Esophagus muscularis mucosa (tissue), 3 donors: ENCODE measurements at regions not wholly inside any gene's neighbourhood (a gene's known extent, or its start where the extent isn't known, plus 50 kb on each side); places are given as distances from the start of the nearest gene placed in this dataset.
A peak's percentile ranks its signal among the peaks of the same experiment; 100 is the strongest.

ENCODE experiments used
- CTCF ChIP-seq, 3 experiments: fragments of 200-600 bp in 2 of 3; fragments of 450-650 bp in 1 of 3; sonication (generic) in 2 of 3; IDR thresholded peaks; one replicate each; pipeline ENCODE4 v1.5.1; 2017 to 2019; ENCODE audit warnings: antibody characterized with exemption in 3 of 3, mild to moderate bottlenecking in 2 of 3, moderate library complexity in 1 of 3
- POLR2A ChIP-seq: fragments of 450-650 bp; IDR thresholded peaks from one replicate; pipeline ENCODE4 v1.6.1; 2017; ENCODE audit warnings: antibody characterized with exemption, moderate library complexity, mild to moderate bottlenecking, low read depth

DNA sequence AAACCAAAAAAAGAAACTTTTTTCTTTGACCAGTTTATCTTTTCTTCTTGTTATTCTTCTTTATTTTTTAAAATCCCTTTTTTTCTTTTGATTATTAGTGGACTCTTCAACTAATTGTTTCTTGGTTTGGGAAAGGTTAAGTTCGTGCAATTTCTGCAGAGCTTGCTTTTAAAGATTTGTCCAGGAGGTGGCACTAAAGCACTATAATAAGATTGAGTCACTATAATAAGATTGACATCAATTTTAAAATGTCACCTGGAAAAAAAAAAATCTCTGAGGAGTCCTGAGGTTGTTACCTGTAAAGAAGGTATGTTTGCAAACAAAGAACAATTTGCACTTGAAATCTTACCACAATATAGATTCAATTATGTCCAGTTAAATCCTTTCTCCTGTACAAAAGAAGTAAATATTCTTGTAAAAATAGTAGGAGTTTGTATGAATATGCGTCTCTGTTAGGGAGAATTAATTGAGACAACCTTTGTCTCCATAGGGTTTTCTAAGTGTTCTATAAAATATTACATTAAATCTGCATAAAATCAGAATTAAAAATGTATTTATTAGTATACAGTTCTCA lies 166.7 kb downstream of the ADGRL4 start:
- TF ChIP-seq CTCF (IDR thresholded peaks at IDR 0.05) (peak; percentile 64 to 72 (median 71)), POLR2A (no peak)
